ENCODE measurements at regions not wholly inside any gene's neighbourhood (a gene's known extent, or its start where the extent isn't known, plus 50 kb on each side); places are given as distances from the start of the nearest gene placed in this dataset.
A peak's percentile ranks its signal among the peaks of the same experiment; 100 is the strongest.
"Not testable (repeated sequence)": the region's sequence is repeated elsewhere in the genome, so short reads cannot be mapped to it uniquely, and the experiment has no call there.

DNA sequence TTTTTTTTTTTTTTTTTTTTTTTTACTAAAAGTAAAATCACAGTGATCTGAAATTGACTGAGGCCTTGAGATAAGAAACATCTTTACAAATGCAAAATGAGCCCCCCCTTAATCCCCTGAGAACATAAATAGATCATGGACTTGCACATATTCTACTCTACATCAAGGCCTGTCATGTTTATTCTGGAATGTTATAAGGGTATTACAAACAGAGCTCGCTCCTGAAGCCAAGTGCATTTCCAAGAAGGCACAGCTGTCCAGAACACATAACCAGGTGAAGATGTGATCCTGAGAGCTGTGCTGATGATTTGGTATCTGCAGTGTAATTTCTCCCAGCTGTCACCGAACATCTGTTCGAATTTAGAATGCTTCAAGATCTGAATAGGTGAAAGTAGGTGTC is 384.5 kb downstream of the GPAT3 start:
- Mint-ChIP-seq H3K27ac (ENCODE audit: unreplicated experiment) (no peak overlapping the region), H3K36me3 (ENCODE audit: low read depth) (no peaks in the 10 kb centered on the region), H3K27me3 (ENCODE audit: low read depth) (no peaks in the 10 kb centered on the region), H3K4me1 (ENCODE audit: low read depth) (no peaks in the 10 kb centered on the region), H3K9me3 (ENCODE audit: low read depth) (no peaks in the 10 kb centered on the region), H3K4me3 (ENCODE audit: unreplicated experiment) (no peak overlapping the region)
- no peak for DNase-seq (ENCODE audit: low spot score)
- TF ChIP-seq, protein P1, sequence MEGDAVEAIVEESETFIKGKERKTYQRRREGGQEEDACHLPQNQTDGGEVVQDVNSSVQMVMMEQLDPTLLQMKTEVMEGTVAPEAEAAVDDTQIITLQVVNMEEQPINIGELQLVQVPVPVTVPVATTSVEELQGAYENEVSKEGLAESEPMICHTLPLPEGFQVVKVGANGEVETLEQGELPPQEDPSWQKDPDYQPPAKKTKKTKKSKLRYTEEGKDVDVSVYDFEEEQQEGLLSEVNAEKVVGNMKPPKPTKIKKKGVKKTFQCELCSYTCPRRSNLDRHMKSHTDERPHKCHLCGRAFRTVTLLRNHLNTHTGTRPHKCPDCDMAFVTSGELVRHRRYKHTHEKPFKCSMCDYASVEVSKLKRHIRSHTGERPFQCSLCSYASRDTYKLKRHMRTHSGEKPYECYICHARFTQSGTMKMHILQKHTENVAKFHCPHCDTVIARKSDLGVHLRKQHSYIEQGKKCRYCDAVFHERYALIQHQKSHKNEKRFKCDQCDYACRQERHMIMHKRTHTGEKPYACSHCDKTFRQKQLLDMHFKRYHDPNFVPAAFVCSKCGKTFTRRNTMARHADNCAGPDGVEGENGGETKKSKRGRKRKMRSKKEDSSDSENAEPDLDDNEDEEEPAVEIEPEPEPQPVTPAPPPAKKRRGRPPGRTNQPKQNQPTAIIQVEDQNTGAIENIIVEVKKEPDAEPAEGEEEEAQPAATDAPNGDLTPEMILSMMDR (IDR thresholded peaks at IDR 0.05), result no peak

DNA sequence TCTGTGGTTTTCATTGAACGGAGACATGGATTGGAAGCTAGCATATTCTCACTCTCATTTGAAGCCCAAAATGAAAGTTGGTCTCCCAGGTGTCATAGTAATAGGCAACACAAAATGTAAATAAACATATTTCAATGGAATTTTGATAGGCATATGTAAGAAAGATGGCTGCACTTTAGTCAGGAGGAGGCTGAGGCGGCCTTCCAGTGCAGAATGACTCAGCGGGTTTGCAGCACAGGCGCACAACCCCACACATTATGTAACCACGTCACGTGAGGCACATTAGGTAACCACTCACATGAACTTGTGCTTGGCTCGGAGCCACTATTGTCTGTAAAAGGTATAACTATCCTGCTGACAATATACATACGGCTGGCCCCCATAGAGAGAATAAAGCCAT is 381.7 kb downstream of the GPAT3 start:
- Mint-ChIP-seq H3K36me3 (ENCODE audit: low read depth) (no peaks in the 10 kb centered on the region), H3K9me3 (ENCODE audit: low read depth) (no peaks in the 10 kb centered on the region), H3K4me3 (ENCODE audit: unreplicated experiment) (no peak overlapping the region), H3K4me1 (ENCODE audit: low read depth) (no peaks in the 10 kb centered on the region), H3K27me3 (ENCODE audit: low read depth) (no peaks in the 10 kb centered on the region), H3K27ac (ENCODE audit: unreplicated experiment) (no peak overlapping the region)
- DNase-seq (ENCODE audit: low spot score), result no peak
- TF ChIP-seq, protein P1 (IDR thresholded peaks at IDR 0.05), result no peak

- Mint-ChIP-seq H3K36me3 (ENCODE audit: low read depth) (no peaks in the 10 kb centered on the region), H3K27ac (ENCODE audit: unreplicated experiment) (no peak overlapping the region), H3K4me1 (ENCODE audit: low read depth) (no peaks in the 10 kb centered on the region), H3K9me3 (ENCODE audit: low read depth) (no peaks in the 10 kb centered on the region), H3K27me3 (ENCODE audit: low read depth) (peaks cover 18% of the 10 kb centered on the region), H3K4me3 (ENCODE audit: unreplicated experiment) (no peak overlapping the region)
- DNase-seq (ENCODE audit: low spot score), result no peak
- TF ChIP-seq, protein P1 (IDR thresholded peaks at IDR 0.05), result no peak
Measured at GRCh38 chr4:83910693-83911092, 374.8 kb downstream of the GPAT3 start.

DNA sequence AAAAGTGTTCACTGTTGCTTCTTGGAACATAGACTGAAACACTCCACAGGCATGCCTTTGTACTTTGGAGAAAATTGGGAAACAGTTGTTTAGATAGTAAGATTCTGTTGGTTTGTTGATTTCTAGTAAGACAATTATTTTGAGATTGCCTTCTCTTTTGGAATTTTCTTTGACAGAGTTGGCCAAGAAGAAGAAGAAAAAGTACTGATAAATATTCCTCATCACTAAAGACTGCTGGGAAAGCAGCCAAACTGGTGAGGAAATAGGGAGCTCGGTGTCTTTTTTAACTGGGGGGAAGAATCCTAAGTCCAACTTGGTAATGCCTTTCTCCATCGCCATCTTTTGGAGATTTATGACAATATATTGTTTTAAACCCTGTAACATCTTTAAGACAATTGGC is 370.7 kb downstream of the GPAT3 start:
- Mint-ChIP-seq H3K27ac (ENCODE audit: unreplicated experiment) (no peak overlapping the region), H3K27me3 (ENCODE audit: low read depth) (peaks cover 18% of the 10 kb centered on the region), H3K4me3 (ENCODE audit: unreplicated experiment) (no peak overlapping the region), H3K9me3 (ENCODE audit: low read depth) (peaks cover 5% of the 10 kb centered on the region), H3K4me1 (ENCODE audit: low read depth) (no peaks in the 10 kb centered on the region), H3K36me3 (ENCODE audit: low read depth) (no peaks in the 10 kb centered on the region)
- DNase-seq (ENCODE audit: low spot score), result no peak
- TF ChIP-seq, protein P1 (IDR thresholded peaks at IDR 0.05), result no peak

DNA sequence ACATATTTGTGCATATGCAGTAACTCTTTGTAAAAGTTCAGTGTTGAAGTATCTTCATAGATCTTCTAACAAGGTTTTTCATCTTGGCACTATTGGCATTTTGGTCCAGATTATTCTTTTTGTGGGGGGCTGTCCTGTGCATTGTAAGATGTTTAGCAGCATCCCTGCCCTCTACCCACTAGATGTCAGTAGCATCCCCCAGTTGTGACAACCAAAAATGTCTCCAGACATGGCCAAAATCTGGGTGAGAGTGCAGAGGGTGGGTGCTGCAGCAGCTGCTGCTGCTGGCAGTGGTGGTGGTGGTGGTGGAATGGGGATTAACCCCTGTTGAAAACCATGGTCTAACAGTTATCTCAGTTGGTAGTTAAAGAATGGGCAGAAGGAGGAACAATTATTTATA is 370.0 kb downstream of the GPAT3 start:
- no peak overlapping the region for H3K4me3 Mint-ChIP-seq (ENCODE audit: unreplicated experiment)
- H3K36me3 Mint-ChIP-seq (ENCODE audit: low read depth), result no peaks in the 10 kb centered on the region

DNA sequence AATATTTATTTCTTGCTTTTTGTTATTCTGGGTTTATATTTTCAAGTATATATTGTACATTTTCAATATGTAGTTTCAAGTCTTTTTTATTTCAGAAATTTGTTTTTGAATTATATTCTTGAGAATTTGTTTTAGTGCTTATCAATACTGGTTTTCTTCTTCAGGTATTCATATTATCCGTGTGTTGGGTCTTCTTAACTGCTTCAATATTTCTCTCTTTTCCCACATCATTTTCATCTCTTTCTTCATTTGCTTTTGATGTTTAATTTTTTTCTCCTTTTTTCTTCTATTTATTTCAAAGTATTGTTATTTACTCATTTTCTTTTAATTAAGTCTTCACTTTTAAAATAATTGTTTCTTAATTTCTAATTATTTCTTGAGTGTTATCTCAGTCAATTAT is 367.8 kb downstream of the GPAT3 start:
- H3K4me3 Mint-ChIP-seq (ENCODE audit: unreplicated experiment); H3K27ac Mint-ChIP-seq (ENCODE audit: unreplicated experiment); H3K36me3 Mint-ChIP-seq (ENCODE audit: low read depth); H3K27me3 Mint-ChIP-seq (ENCODE audit: low read depth); DNase-seq (ENCODE audit: low spot score); H3K4me1 Mint-ChIP-seq (ENCODE audit: low read depth); H3K9me3 Mint-ChIP-seq (ENCODE audit: low read depth): not testable (repeated sequence)

More for the DNA sequence above, 370.0 kb downstream of the GPAT3 start:
- DNase-seq (ENCODE audit: low spot score), result no peak
- Mint-ChIP-seq H3K4me1 (ENCODE audit: low read depth) (no peaks in the 10 kb centered on the region), H3K27me3 (ENCODE audit: low read depth) (peaks cover 19% of the 10 kb centered on the region), H3K9me3 (ENCODE audit: low read depth) (peaks cover 8% of the 10 kb centered on the region), H3K27ac (ENCODE audit: unreplicated experiment) (no peak overlapping the region)
- TF ChIP-seq, protein P1 (IDR thresholded peaks at IDR 0.05), result peak; percentile 45

Data from chondrocyte (in vitro differentiated cells).